Thoracic aorta (tissue), 2 donors: ENCODE measurements at regions not wholly inside any gene's neighbourhood (a gene's known extent, or its start where the extent isn't known, plus 50 kb on each side); places are given as distances from the start of the nearest gene placed in this dataset.
"Not testable (repeated sequence)": the region's sequence is repeated elsewhere in the genome, so short reads cannot be mapped to it uniquely, and the experiment has no call there.

Experiments used
- ATAC-seq: fragments of 150-250 bp; one replicate; pipeline ENCODE4 v1.8.0; 2017; ENCODE audit warnings: low read depth; ENCODE audit not compliant: insufficient number of reproducible peaks, low FRiP score
- DNase-seq: peaks from one replicate; pipeline ENCODE4 v3.0.0-alpha.2; 2020; ENCODE audit warnings: low spot score
- H3K27ac ChIP-seq, 2 donors: fragments of 200-600 bp; sonication (generic); 1 replicate in 1 of 2; 2 replicates in 1 of 2; pipeline ENCODE4 v1.5.1; 2016; ENCODE audit warnings: mild to moderate bottlenecking in 2 of 2, moderate library complexity in 2 of 2
- H3K27me3 ChIP-seq: fragments of 200-600 bp; sonication (generic); replicated peaks from 2 replicates; pipeline ENCODE4 v1.6.0; 2016; ENCODE audit warnings: mild to moderate bottlenecking; ENCODE audit not compliant: insufficient read depth
- H3K36me3 ChIP-seq: fragments of 200-600 bp; sonication (generic); one replicate; pipeline ENCODE4 v1.5.1; 2016
- H3K4me1 ChIP-seq, 2 donors: fragments of 200-600 bp; sonication (generic); 1 replicate in 1 of 2; 2 replicates in 1 of 2; pipeline versions ENCODE4 v1.5.1 to v1.6.0; 2016; ENCODE audit warnings: low read depth in 2 of 2, mild to moderate bottlenecking in 1 of 2; ENCODE audit not compliant: control insufficient read depth in 1 of 2
- H3K4me3 ChIP-seq: fragments of 200-600 bp; sonication (generic); 2 replicates; pipeline ENCODE4 v1.5.1; 2016; ENCODE audit warnings: mild to moderate bottlenecking
- H3K9me3 ChIP-seq: fragments of 200-600 bp; sonication (generic); 2 replicates; pipeline ENCODE4 v1.5.1; 2016
- TF ChIP-seq, protein P1 (sequence below): fragments of 200-600 bp; sonication (generic); IDR thresholded peaks from one replicate; pipeline ENCODE4 v1.5.1; 2019; ENCODE audit warnings: antibody characterized with exemption

DNA sequence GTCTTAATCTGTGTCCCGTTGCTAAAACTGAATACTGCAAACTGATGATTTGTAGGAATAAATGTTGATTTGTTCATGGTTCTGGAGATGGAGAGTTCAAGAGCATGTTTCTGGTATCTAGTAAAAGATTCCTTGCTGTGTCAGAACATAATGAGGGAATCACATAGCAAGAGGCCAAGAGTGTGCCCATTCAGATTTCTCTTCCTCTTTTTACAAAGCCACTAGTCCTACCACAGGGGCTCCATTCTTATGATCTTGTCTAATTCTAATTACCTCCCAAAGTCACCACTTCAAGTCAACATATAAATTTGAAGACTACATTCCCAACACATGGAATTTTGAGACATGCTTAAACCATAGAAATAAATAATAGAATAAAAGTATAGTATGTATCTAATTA, 608.8 kb upstream of the EPHA5 start:
- TF ChIP-seq, protein P1, sequence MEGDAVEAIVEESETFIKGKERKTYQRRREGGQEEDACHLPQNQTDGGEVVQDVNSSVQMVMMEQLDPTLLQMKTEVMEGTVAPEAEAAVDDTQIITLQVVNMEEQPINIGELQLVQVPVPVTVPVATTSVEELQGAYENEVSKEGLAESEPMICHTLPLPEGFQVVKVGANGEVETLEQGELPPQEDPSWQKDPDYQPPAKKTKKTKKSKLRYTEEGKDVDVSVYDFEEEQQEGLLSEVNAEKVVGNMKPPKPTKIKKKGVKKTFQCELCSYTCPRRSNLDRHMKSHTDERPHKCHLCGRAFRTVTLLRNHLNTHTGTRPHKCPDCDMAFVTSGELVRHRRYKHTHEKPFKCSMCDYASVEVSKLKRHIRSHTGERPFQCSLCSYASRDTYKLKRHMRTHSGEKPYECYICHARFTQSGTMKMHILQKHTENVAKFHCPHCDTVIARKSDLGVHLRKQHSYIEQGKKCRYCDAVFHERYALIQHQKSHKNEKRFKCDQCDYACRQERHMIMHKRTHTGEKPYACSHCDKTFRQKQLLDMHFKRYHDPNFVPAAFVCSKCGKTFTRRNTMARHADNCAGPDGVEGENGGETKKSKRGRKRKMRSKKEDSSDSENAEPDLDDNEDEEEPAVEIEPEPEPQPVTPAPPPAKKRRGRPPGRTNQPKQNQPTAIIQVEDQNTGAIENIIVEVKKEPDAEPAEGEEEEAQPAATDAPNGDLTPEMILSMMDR = no peak
- Histone ChIP-seq H3K36me3 (no peaks in the 10 kb centered on the region), H3K27ac (no peak overlapping the region), H3K4me3 (no peak overlapping the region), H3K27me3 (no peaks in the 10 kb centered on the region), H3K9me3 (no peaks in the 10 kb centered on the region), H3K4me1 (no peaks in the 10 kb centered on the region)
- ATAC-seq (no peak), DNase-seq (no peak)

DNA sequence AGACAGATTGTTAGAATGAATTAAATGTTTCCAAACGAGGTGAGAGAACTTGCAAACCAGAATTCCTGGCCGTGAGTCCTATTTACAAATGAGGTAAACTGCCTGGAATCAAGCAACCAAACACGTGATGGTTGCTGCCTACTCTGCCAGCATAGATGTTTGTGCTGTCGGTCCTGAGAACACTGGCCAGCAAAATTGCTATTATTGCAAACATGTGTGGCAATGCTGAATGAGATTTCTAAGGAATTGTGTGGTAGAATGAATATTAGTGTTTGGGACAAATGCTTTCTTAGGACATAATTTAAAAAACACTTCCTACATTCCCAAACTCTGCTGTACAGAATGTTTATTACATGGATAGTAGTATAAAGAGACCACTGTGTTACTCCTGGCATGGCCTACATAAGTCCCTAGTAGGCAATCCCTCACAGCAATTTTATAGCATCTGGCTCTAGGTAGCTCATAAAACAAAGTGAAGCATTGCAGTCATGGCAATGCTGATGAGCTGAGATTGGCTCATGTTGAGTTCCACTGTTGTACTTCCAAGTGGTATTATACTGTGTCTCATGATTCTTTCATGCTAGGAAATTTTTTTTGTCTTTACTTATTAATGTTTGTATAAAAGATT, 605.2 kb upstream of the EPHA5 start:
- Histone ChIP-seq H3K4me1 (no peaks in the 10 kb centered on the region), H3K36me3 (no peaks in the 10 kb centered on the region), H3K27me3 (no peaks in the 10 kb centered on the region), H3K4me3 (no peak overlapping the region), H3K27ac (no peak overlapping the region), H3K9me3 (no peaks in the 10 kb centered on the region)
- TF ChIP-seq, protein P1 = no peak
- no peak for ATAC-seq
- no peak for DNase-seq

DNA sequence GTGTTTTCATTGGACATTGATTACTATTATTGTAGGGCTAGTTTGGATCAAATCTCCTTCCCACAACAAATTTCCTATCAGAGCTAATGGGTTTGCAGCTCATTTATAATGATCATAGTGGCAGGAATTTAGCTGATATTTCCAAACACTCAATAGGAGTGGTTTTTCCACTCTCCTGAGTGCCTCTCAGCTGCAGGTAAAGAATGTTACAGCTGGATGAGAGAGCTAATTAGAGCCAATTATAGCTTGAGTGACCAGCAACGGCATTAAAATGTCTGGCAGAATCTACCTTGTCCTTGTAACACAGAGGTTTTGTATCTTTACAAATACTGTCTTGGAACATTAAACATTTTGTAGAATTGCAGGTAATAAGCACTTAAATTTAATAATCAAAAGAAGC, 602.8 kb upstream of the EPHA5 start:
- ATAC-seq (no peak), DNase-seq (no peak)
- TF ChIP-seq, protein P1 = no peak
- Histone ChIP-seq H3K27ac (no peak overlapping the region), H3K4me3 (no peak overlapping the region), H3K27me3 (no peaks in the 10 kb centered on the region), H3K36me3 (no peaks in the 10 kb centered on the region), H3K9me3 (no peaks in the 10 kb centered on the region), H3K4me1 (no peaks in the 10 kb centered on the region)

DNA sequence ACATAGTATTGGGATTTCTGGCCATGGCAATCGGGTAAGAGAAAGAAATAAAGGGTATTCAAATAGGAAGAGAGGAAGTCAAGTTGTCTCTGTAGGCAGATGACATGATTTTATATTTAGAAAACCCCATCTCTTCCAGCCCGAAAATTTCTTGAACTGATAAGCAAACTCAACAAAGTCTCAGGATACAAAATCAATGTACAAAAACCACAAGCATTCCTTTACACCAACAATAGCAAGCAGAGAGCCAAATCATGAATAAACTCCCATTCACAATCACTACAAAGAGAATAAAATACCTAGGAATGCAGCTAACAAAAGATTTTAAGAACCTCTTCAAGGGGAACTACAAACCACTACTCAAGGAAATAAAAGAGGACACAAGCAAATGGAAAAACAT, 600.1 kb upstream of the EPHA5 start:
- DNase-seq, H3K27ac ChIP-seq, H3K36me3 ChIP-seq, H3K4me1 ChIP-seq, H3K27me3 ChIP-seq, ATAC-seq, H3K4me3 ChIP-seq, H3K9me3 ChIP-seq: not testable (repeated sequence)

DNA sequence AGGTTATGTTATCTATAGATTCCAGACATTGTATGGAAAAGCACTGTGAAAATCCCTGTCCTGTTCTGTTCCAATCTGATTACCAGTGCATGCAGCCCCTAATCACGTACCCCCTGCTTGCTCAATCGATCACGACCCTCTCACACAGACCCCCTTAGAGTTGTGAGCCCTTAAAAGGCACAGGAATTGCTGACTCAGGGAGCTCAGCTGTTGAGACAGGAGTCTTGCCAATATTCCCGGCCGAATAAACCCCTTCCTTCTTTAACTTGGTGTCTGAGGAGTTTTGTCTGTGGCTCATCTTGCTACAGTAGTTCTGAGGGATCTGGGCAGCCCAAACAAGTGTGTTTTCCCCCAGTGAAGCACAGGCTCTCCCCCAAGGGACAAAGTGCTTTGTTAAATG, 596.3 kb upstream of the EPHA5 start:
- not testable (repeated sequence) for H3K27ac ChIP-seq, DNase-seq, H3K27me3 ChIP-seq, H3K36me3 ChIP-seq, H3K4me3 ChIP-seq, ATAC-seq, H3K4me1 ChIP-seq, H3K9me3 ChIP-seq

GRCh38 chr4:66266035-66266434, 595.7 kb upstream of the EPHA5 start:
- H3K36me3 ChIP-seq = no peaks in the 10 kb centered on the region
- TF ChIP-seq, protein P1 = no peak
- no peak overlapping the region for H3K27ac ChIP-seq
- no peak overlapping the region for H3K4me3 ChIP-seq
- ATAC-seq (no peak), DNase-seq (no peak)
- no peaks in the 10 kb centered on the region for H3K27me3 ChIP-seq
- H3K9me3 ChIP-seq = no peaks in the 10 kb centered on the region
- no peaks in the 10 kb centered on the region for H3K4me1 ChIP-seq
